Suppressor macrophage treated with lipopolysaccharide for 4 hours (primary cell): ENCODE measurements at regions not wholly inside any gene's neighbourhood (a gene's known extent, or its start where the extent isn't known, plus 50 kb on each side); places are given as distances from the start of the nearest gene placed in this dataset.

Experiments
- DNase-seq: peaks from one replicate; pipeline ENCODE4 v3.0.0-alpha.2; 2020

DNA sequence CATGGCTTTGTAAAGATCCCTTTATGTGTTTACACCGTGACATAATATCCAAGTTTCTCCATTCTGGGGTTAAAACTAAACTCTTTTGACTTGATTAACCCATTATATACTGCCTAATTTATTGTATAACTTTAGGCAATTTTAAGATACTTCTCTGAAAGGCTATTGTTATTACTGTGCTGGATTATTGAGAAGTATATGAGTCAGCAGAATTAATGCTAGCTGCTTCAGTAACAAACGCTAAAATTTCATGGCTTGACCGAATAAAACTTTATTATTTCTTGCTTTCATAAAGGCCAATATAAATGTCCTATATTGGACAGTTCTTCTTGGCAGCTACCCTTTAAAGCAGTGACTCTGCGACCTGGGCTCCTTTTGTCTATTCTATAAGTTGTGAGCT, 853.9 kb downstream of the SORCS3 start:
- no peak for DNase-seq

DNA sequence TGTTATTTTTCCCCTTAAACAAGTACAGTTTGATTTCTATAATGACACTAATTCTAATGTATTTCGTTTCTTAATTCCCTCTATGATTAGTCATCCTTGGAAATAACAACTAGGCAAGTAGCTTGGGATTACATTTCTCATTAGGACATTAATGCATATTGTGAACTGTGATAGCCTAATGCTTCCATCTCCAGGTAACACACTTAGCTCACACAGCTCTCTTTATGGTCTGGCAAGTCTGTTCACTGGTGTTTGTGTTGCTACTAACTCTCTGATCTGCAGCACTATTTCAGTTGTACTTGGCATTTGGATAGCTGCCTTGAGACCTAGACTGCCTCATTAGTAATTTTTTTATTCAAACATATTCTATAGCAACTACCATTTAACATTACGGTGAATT, 853.2 kb downstream of the SORCS3 start:
- DNase-seq, result no peak

DNA sequence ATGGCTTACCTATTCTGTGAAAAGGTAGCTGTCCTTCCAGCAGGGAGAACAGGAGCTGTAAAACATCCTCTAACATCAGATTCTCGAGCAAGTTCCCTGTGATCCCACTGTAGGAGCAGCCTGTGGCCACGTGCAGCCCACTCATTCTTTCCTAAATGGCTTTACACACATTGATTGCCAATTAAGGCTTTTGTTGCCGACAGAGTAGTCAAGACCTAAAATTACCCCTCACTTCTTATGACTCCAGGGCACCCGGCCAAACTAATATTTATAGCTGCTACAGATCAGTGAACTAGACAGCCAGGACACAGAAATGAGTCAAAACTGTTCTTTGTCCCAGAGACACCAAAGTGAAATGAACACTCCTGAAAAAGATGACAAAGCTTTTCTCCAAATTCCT, 832.1 kb downstream of the SORCS3 start:
- DNase-seq, result no peak

DNA sequence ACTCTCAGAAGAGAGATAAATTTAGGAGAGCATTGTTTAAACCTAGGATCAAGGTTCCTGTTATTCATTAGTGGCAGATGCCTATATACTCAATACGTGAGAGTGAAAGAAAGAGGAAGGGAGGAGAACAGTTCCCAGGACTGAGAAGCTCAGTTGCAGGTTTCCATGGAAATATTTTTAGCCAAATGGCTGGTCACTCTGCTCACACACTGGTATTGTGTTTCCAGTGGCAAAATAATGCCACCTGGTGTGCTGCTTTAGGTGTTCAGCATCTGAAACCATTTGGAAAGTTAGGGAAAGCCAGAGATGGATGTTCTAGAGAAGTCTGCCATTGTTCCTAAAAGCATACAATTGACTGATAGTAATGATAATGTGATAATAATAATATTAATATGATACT, 827.7 kb downstream of the SORCS3 start:
- DNase-seq, result no peak

DNA sequence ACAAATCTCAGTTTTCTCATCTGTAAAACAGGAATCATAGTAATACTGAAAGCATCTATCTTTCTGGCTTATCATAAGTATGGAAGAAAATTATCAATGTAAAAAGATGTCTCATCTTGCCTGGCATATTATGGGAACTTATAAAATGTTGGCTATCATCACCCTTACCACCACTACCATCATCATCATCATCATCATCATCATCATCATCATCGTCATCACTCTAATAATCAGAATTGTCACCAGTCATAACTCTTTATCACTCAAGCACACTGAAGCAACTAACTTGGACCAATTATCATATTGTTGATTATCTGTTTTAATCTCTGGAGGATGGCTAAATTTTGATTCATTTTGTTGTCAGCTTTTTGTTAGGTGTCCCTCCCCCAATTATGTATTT, 825.4 kb downstream of the SORCS3 start:
- DNase-seq, result no peak

DNA sequence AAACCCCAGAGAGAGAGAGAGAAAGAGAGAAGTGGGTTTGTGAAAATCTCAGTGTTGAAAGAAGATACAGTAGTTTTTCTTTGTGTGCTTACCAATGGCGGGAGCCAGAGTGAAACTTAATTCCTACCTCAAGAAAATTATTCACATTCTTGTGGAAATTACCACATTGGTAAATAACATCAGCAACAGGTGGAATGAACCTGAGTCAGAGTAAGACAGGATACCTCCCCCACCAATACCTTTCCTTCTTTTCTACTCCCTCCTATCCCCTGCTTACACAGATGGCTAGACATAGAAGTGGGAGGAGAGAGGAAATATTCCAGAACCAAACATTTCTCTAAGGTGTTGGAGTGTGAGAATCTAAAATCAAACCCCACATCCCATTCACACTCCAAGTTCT, 793.9 kb downstream of the SORCS3 start:
- DNase-seq, result no peak

DNA sequence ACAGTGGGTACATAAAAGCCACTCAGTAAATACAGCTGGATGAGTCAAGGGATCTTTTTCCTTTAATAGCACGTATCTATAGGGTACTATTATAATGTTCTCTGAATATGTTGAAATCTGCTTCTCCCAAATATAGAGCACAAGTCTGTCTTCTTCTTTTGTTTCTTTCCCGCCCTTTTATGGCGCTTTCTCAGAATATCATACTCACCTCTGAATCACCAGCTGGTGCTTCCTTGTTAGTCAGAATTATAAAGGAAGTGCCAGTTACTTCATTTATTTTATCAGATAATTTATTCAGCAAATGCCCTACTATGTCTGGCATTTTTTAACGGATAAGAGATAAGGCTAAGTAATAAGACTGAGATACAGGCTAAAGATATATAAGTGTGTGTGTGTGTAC, 772.9 kb downstream of the SORCS3 start:
- no peak for DNase-seq

DNA sequence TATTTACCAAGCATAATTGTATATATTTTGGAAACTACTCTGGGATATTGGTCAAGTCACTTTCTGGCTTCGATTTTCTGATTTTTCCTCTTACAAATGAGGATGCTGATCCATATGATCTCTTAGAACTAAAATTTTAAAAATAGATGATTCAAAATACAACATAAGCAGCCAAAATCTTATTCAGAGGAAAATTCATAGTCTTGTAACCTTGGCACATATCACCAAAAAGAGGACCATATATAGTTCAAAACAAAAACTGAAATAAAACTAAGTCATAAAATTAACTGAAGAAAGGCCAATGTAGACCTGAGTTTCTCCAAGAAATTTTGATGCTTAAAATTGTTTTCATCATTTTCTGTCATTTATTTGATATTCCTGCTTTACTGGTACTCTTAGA, 768.3 kb downstream of the SORCS3 start:
- DNase-seq, result no peak

DNA sequence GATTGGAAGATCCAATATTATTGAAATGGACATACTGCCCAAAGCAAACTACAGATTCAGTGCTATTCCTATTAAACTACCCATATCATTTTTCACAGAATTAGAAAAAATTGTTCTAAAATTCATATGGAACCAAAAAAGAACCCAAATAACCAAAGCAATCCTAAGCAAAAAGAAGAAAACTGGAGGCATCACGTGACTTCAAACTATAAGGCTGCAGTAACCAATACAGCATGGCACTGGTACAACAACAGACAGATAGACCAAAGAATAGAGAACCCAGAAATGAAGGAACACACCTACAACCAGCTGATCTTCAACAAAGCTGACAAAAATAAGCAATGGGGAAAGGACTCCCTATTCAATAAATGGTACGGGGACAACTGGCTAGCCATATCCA, 765.4 kb downstream of the SORCS3 start:
- DNase-seq, result no peak

DNA sequence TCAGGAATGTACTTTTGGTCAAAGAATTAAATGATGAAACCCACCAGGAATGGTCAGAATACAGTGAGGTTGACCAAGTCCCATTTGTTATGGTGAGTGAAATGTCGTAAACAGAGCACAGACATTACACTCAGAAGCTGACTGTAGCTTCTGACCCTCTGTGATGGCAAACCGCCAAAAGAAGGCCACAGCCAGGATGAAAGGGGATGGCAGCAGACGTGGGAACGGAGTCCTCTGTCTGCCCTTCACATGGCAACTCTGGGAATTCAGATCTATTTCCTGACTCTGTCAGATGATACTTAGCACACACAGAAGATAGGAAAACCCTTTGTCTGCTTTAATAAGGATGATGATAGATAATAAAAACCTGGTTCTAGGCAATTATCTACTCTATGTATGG, 757.1 kb downstream of the SORCS3 start:
- DNase-seq, result no peak

DNA sequence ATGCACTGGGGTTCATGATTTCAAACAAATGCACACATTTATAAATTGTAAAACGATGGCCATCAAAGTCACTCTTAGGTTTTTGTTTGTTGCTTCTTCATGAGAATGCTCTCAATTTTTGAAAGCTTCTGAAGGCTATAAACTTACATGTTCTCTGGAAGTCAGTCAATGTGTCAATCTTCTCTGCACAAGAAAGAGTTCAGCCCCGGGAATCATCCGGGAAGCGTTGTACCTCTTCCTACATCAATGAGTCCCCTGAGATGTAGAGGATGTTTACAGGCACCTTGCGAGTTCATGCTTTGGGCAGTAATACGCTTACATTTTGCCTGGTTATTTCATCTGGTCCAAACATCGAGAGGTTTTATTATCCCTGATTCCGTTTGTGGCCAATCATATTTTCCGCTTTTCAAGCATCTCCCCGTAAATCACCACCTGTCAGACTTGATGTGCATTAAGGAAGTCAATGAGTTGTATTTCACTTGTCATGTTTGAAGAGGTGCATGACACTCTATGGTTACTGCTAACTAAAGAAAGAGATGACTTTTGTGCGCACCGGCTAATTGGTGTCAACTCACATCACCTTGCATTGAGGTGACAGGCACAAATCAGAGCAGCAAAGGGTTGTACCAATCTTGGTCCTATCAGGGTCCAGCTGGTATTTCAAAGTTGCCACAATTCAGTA, 750.7 kb downstream of the SORCS3 start:
- no peak for DNase-seq

DNA sequence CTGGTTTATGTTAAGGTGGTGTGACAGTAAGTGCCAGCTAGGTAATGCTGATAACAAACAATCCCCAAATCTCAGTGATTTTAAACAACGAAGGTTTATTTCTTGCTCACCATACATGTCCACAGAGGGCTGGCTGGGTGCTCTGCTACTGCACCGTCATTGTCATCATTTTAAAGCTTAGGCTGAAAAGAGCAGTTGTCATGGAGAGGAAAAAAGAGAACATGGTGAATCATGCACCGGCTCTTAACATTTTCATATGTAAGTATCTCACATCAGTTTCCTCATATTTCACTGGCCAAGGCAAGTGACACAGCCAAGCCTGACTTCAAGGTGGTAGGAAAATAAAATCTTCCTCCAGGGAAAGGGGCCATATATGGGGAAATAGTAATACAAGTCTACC, 746.9 kb downstream of the SORCS3 start:
- DNase-seq, result no peak

DNA sequence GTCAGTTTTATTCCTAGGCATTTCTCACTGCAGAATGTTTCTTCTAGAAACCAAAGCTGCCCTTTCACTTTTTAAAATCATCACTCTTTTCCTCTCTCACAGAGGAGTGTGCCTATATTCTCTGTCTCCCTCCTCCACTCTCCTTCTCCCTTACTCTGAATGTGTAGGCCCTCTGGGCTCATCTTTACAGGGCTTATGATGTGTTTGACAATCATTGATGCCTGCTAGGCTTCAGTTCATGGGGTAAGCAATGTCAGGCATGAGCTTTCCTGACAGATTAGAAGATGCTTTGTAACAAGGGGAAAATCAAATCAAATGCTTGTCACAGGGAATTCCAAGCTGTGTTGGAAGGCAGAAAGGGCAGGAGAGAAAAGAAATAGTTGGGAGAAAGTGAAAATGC, 742.9 kb downstream of the SORCS3 start:
- no peak for DNase-seq

DNA sequence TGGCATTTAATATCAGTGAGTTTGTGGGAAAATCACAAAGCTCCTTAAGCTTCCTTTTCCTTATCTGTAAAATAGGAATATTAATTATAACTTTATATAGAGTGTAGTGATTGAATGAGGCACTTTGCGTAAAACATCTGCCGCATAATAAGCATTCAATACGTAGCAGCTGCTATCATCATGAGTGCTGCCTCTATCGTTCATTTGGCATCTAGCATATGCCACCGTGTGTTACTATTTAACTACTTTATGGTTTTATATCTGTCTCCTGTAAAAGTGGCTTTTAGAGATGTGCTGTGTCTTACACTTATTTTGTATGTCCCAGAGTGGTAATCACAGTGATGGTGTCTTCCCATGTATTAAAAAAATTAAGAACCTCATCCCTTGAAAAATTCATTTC, 729.6 kb downstream of the SORCS3 start:
- DNase-seq, result no peak

DNA sequence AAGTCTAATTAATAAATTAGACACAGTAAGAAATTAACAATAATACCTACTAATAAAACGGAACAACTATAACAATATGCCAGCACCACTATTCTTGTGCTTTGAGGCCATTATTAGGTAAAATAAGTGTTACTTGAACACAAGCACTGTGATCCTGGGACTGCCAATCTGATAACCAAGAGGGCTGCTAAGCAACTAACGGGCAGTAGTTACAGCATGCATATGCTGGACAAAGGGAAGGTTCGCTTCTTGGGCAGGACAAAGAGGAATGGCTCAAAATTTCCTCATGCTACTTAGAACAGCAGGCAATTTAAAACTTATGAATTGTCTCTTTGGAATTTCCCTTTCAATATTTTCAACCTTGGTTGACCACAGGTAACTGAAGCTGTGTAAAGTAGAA, 718.6 kb downstream of the SORCS3 start:
- no peak for DNase-seq

DNA sequence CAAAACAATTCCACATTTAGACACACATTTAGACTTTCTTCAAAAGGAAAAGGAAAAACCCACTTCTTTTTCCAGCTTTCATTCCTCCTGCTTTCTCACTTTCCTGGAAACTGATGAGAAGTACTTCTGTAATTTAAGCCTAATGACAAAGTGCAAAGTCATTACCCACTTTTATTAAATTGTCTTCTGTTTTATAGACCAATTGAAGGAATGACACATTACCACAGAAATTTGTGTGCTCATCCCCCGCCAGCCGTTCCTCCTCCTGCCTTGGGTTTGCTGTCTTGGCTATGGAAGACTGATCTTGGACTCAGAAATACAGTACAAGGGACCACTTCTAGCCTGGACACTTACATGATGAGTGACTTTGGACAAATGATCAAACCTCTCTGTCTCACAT, 717.8 kb downstream of the SORCS3 start:
- DNase-seq, result no peak

DNA sequence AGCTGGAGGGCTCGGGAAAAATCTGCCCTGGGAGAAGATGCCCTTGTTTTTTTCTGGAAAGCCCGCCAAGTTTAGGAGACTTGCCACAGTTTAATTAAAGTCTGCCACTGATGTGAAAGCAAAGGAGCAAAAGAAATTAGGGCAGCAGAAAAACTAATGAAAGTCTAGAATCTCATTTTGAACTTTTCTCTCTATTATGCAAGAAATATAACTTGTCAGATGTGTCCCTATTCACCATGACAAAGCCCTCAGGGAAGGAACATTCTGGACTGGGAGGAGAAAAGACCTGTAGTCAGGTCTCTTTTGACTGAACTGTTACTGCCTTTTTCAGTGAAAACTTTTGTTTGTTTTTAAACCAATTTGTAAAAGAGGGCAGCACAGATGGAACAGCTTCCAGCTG, 715.5 kb downstream of the SORCS3 start:
- DNase-seq, result no peak

DNA sequence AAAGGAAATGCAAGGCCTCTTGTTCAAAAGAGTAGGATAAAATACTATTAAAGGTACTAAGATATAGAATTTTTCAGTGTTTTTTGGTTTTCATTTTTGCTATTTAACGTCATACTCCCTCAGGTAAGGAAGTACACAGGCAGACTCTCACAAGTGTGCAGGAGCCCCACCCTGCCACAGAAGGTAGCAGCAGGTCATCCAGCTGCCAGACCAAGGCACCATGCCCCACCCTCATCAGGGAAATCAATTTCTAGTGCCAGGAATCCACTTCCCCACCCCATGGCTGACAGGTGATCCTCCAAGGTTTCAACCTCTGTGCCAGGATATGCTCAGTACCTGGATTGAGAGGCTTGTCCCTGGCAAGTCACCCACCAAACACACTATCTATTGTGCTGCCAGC, 712.9 kb downstream of the SORCS3 start:
- DNase-seq, result no peak

DNA sequence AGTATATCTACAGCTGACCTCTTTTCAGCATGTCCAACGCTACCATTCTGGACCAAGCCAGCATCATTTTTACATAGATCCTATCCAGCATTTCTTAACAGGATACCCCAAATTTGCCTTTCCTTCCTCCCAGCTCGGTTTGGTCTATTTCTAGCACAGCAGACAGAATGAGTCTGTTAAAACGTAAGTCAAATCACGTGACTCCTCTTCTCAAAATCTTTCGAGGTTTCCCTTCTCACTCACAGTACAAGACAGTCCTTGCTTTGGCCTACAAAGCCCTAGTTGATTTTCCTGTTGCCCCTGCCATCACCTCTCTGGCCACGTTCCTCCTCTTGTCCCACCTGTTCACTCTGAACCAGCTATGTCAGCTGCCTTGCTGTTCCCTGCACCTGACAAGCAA, 711.7 kb downstream of the SORCS3 start:
- no peak for DNase-seq

DNA sequence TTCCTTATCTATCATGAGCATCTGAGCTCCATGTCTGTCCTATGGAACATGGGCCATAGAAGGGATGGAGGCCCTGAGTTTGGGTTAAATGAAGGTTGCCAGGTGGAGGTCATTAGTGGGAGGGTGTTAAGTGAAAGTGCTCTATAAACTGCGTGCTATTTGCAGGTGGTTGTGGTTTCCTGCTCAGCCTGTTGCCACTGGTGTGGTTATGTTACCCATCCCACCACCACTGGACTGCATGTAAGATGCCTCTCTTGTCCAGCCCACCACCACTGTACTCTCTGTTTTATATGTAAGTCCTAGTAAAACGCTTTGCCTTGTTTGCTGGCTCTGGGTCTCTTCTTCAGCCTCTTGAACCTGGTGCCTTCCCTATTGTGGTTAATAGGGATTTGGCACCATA, 711.2 kb downstream of the SORCS3 start:
- no peak for DNase-seq

DNA sequence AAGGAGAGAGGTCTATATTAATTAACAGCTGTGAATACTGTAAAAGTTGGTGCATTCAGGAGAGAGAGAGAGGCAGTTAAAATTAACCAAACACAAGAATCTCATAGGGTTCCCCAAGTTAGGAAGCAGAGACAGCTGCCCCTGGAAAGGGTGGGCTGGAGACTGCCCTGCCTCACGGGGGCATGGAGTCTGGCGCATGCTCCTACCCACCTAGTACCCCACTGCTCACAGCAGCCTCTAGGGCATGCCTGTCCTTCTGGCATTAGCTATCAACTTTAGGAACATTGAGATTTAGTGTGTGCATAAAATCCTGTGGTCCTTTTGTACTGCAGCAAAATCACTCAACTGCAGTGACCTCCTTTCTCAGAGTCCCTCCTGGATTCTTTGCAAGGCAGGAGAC, 710.1 kb downstream of the SORCS3 start:
- no peak for DNase-seq

DNA sequence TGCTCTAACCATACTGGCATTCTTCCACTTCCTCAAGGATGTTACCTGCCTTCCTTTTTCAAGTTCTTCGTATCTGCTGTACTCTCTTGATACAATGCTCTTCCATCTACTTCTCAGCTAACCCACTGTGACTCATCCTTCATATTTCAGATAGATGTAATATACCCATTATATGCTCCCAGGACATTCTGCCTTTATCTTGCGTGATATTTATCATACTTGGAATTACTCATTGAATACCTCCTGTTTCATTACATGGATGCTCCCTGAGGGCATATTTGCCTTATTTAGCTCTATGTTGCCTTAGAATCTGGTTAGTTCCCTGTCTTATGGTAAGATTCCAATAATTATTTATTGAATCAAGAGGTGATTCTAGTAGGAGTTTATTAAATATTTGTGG, 706.4 kb downstream of the SORCS3 start:
- DNase-seq, result no peak

DNA sequence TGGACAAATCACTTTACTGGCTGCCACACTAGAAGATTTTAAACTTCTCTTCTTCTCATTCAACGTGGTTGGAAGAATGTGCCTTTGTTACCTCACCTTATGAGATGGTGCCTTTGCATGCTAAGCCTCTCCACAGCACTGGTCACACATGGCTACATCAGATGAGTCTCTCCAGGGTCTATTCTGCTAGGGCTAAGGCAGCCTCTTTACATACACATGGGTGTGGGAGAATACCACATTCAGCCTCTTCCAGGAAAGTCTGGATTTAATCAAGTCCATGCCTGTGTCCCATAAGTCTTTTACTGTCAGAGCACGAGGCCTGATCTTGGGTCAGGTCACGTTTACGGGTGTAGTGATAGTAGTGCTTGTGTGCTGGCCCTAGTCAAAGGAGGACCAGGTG, 701.5 kb downstream of the SORCS3 start:
- DNase-seq, result no peak

DNA sequence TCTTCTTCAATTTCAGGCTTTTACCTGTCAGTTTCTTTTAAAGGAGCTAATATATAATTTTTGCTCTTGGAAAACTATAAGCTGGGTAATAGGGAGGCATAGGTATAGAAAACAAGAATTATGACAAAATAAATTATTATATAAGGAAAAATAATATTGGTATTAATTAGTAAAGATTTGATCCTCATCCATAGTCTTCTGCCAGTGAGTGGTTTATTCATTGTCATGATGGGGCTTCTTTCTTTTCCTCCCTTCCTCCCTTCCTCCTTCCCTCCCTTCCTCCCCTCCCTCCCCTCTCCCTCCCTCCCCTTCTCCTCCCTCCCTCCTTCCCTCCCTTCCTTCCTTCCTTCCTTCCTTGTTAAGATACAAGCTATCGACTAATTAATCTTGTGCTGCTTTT, 698.6 kb downstream of the SORCS3 start:
- DNase-seq, result no peak

DNA sequence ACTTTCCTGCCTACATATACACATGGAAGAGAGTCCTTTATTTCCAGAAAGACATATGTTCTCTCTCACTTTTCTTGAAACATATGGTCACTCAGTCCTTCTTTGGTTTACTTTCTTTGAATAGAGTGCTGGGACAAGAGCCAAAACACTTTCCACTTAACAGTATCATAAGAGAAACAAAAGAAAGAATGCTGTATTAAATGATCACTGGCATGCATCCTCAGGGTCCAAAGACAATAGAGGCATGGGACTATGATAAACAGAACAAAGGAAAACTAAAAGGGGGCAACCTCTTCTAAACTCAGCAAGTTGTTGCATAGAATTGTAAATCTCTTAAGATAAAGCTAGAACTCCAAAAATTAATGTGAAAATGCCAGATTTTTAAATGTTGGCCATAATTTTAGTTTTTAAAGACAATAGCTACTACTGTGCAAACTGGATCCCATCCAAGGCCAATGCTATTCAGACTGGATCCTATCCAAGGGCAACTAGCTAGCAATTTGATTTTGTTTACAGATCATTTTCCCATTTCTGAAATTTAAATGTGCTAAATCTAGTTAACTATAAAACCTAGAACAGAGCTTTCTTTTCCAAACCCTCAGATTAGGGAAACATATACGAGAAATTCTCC, 687.5 kb downstream of the SORCS3 start:
- no peak for DNase-seq
